ENCODE measurements at regions not wholly inside any gene's neighbourhood (a gene's known extent, or its start where the extent isn't known, plus 50 kb on each side); places are given as distances from the start of the nearest gene placed in this dataset.
A peak's percentile ranks its signal among the peaks of the same experiment; 100 is the strongest.
"Not testable (repeated sequence)": the region's sequence is repeated elsewhere in the genome, so short reads cannot be mapped to it uniquely, and the experiment has no call there.

DNA sequence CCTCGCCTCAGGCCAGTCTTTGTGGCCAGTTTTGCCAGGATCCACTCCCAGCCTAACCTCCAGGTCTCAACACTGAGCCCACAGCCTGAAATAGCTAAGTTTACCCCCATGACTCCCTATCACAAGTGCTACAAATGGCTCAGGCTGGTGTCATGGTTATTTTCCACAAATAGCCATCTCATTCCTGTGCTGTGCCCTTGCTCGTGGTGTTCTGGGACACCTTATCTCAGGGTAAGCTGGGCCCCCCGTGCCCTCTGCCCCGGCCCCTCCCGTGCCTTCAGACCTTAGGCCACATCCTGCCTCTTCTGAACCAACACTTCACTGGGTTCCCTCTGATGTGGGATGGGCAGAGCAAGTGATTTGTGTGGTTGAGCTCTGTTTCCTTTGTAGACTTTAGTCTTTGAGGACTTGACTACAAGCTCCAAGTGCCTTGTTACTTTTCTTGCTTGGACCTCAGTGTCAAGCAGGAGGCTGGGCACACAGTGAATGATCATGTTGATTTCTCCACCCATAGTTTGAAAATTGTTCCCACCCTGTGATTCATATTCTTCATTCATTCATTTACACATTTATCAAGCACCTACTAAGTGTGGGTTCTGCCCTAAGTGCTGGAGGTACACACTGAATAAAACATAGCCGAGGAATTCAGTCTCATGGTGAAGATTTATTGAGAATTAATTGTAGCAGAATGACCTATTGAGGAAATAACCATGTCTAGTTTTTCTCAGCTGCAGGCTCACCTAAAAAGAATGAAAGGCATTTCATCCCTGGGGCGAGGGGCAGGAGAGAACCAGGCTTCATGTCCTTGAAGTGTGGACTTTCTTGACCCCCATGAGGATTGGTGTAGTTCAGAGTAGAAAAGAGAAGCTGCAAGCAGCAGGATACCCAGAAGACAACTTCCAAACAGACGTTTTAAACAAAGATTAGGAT lies 84.5 kb upstream of the CTNNA1 start:
- intact Hi-C loops (cut with DNase I, micrococcal nuclease) = no loop called here
- Histone ChIP-seq H3K9me3 (no peaks in the 10 kb centered on the region), H3K4me3 (no peak overlapping the region), H3K4me1 (ENCODE audit: low read depth) (no peaks in the 10 kb centered on the region), H3K36me3 (ENCODE audit: low read depth) (no peaks in the 10 kb centered on the region)
- ATAC-seq (peak; percentile 43), DNase-seq (no peak)
- TF ChIP-seq, protein P1, sequence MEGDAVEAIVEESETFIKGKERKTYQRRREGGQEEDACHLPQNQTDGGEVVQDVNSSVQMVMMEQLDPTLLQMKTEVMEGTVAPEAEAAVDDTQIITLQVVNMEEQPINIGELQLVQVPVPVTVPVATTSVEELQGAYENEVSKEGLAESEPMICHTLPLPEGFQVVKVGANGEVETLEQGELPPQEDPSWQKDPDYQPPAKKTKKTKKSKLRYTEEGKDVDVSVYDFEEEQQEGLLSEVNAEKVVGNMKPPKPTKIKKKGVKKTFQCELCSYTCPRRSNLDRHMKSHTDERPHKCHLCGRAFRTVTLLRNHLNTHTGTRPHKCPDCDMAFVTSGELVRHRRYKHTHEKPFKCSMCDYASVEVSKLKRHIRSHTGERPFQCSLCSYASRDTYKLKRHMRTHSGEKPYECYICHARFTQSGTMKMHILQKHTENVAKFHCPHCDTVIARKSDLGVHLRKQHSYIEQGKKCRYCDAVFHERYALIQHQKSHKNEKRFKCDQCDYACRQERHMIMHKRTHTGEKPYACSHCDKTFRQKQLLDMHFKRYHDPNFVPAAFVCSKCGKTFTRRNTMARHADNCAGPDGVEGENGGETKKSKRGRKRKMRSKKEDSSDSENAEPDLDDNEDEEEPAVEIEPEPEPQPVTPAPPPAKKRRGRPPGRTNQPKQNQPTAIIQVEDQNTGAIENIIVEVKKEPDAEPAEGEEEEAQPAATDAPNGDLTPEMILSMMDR (IDR thresholded peaks at IDR 0.05) = no peak

DNA sequence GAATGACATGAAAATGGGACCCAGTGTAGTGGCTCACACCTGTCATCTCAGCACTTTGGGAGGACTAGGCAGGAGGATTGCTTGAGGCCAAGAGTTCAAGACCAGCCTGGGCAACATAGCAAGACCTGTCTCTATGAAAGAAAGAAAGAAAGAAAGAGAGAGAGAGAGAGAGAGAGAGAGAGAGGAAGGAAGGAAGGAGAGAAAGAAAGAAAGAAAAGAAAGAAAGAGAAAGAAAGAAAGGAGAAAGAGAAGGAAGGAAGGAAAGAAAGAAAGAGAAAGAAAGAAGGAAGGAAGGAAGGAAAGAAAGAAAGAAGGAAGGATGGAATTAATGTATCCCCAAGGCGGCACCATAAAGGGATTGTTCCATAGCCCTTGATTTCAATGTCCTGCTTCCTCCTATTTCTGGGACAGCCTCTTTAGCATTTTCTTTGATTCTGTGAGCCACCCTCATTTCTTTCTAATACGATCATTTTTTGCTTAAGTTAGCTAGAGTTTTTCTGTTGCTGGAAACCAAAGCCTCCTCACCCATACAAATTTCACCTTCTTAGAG lies 85.4 kb upstream of the CTNNA1 start:
- intact Hi-C loops (cut with DNase I, micrococcal nuclease); H3K36me3 ChIP-seq (ENCODE audit: low read depth); H3K9me3 ChIP-seq; ATAC-seq; H3K4me1 ChIP-seq (ENCODE audit: low read depth); DNase-seq; H3K4me3 ChIP-seq: not testable (repeated sequence)

DNA sequence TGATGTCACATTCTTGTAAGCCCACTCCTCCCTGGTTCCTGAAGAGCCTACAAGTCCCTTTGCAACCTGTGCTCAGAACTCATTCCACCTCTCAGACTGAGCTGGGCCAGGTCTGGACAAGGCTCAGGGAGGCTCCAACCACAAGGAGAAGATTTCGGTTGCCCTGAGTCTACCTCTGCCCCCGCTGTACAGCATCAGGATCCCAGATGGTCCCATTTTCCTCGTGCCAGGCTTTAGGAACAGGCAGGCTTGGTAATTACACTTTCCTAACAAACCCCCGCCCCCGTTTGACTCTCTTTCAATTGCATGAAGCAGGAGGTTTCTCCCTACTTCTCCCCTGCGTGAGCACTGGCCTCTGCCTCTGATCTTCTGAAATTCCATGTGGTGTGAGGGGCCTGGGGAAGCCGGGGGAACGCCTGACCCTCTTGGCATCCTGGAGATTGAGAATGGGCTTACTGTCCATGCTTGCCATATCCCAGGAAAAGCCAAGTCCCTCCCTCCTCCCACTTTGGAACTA lies 86.9 kb upstream of the CTNNA1 start:
- no peaks in the 10 kb centered on the region for H3K9me3 ChIP-seq
- no peak for ATAC-seq
- H3K4me3 ChIP-seq = no peak overlapping the region
- DNase-seq = no peak
- H3K4me1 ChIP-seq (ENCODE audit: low read depth) = no peaks in the 10 kb centered on the region
- TF ChIP-seq, protein P1 (IDR thresholded peaks at IDR 0.05) = no peak
- no peaks in the 10 kb centered on the region for H3K36me3 ChIP-seq (ENCODE audit: low read depth)
- intact Hi-C loops (cut with DNase I, micrococcal nuclease) = no loop called here

DNA sequence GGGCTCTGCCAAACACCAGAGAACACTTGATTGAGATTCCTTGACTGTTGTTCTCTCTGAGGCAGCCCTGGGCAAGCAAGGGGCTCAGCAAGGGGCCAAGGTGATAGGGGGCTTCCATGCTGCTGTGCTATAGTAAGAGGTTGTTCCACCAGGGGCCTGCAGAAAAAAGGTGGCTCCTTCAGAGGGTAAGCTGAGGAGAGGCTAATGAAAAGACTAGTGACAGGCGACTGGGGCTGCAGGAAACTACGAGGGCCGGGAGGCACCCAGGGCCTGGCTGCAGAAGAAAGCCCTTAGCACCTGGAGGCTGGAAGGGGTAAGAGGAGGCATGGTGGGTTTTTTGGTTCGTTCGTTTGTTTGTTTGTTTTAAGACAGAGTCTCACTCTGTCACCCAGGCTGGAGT lies 88.0 kb upstream of the CTNNA1 start:
- TF ChIP-seq, protein P1 (IDR thresholded peaks at IDR 0.05) = no peak
- no peaks in the 10 kb centered on the region for H3K9me3 ChIP-seq
- ATAC-seq = no peak
- no peak for DNase-seq
- intact Hi-C loops (cut with DNase I, micrococcal nuclease) = no loop called here
- H3K4me1 ChIP-seq (ENCODE audit: low read depth) = no peaks in the 10 kb centered on the region
- no peak overlapping the region for H3K4me3 ChIP-seq
- H3K36me3 ChIP-seq (ENCODE audit: low read depth) = no peaks in the 10 kb centered on the region

DNA sequence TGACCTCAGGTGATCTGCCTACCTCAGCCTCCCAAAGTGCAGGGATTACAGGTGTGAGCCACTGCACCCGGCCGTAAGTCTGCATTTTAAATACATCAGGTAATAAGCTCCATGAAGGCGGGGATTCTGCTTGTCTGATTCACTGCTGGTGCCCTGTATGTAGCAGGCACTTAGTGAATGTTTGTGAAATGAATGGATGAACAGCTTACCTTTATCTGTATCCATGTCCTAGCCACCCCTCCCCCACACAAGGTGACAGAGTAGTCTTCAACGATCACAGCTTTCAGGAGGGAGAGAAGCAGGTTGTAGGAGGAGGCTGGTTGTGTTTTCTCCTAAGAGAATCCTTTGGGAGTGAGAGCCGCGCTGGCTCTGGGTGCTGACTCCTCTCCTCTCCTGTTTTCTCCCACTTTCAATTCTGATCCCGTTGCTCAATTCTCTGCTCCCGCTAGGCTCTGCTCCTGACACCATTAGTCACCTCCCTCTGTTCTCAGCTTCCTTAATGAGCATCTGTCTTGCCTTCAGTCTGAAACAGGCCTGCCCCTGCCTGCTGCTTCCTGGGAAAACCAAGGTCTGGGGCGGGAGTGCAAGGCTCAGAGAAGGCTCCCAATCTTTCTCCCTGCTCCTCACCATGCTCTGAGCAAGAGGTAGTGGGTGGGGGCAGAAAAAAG lies 88.8 kb upstream of the CTNNA1 start:
- H3K9me3 ChIP-seq = no peaks in the 10 kb centered on the region
- ATAC-seq (no peak), DNase-seq (no peak)
- H3K36me3 ChIP-seq (ENCODE audit: low read depth) = no peaks in the 10 kb centered on the region
- no peak overlapping the region for H3K4me3 ChIP-seq
- H3K4me1 ChIP-seq (ENCODE audit: low read depth) = no peaks in the 10 kb centered on the region
- intact Hi-C loops (cut with DNase I, micrococcal nuclease) = no loop called here
- TF ChIP-seq, protein P1 (IDR thresholded peaks at IDR 0.05) = no peak

DNA sequence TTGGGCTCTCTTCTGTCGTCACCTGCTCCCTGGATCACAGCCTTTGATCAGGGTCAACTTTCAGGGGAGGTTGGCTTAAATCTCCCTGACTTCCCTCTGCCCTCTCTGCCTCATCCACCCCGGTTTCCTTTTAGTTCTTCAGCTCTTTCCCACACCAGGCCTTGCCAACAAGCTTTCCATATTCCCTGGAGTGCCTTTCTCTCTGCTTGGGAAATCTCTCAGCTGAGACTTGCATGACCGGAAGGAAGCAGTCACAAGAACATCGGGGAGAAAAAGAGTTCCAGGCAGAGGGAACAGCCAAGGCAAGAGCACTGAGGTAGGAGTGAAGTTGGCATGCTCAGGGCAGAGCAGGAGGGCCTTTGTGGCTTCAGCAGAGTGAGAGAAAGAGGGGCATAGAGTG lies 88.4 kb upstream of the HSPA9 start:
- Histone ChIP-seq H3K36me3 (ENCODE audit: low read depth) (no peaks in the 10 kb centered on the region), H3K4me3 (no peak overlapping the region), H3K4me1 (ENCODE audit: low read depth) (no peaks in the 10 kb centered on the region), H3K9me3 (no peaks in the 10 kb centered on the region)
- intact Hi-C loops (cut with DNase I, micrococcal nuclease) = no loop called here
- DNase-seq (no peak), ATAC-seq (no peak)
- TF ChIP-seq, protein P1 (IDR thresholded peaks at IDR 0.05) = no peak

Measured in mucosa of descending colon (tissue), 3 donors.